ENCODE measurements at regions not wholly inside any gene's neighbourhood (a gene's known extent, or its start where the extent isn't known, plus 50 kb on each side); places are given as distances from the start of the nearest gene placed in this dataset.
"Not testable (repeated sequence)": the region's sequence is repeated elsewhere in the genome, so short reads cannot be mapped to it uniquely, and the experiment has no call there.

DNA sequence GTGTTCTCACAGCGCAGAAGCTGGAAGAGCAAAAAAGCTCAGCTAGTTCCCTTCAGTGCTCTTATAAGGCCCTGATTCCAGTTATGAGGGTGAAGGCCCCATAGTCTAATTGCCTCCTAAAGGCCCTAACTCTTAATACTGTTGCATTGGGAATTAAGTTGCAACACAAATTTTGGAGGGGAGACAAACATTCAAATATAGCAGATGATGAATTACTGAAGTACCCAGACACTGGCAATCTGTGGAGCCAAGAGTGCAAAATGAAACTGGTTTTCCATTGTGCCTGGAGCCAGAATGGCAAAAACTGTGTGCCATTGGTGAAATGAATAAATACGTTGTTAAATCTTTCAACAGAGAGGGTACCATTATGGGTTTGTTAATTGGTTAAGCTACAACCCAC lies 356.0 kb downstream of the PPARGC1A start:
- no peak for DNase-seq (ENCODE audit: low read depth in 2 of 2)

DNA sequence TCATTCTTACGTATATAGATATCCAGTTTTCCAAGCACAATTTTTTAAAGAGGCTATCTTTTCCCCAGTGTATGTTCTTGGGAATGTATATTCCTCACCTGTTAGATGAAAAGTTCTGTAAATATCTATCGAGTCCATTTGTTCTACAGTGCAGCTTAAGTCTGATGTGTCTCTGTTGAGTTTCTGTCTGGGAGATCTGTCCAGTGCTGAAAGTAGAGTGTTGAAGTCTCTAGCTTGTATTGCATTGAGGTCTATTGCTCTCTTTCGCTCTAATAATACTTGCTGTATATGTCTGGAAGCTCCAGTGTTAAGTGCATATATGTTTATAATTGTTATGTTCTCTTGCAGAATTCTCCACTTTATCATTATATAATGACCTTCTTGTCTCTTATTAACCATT lies 373.1 kb downstream of the PPARGC1A start:
- DNase-seq (ENCODE audit: low read depth in 2 of 2) = no peak

DNA sequence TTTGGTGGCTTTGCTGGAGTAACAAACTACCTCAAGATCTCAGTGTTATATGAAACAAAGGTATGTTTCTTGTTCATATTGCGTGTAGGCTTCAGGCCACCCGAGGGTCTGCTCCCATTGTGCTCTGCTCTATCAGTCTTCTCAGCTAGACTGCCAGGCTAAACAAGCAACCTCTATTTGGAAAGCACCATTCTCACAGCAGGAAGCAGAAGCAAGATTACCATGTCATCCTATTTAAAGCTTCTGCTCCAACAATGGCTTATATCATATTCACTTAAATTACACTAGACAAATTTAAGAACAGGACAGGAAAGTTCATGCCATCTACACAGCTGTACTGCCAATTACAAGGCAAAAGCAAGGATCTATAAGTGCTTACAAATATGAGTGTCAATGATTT lies 385.8 kb downstream of the PPARGC1A start:
- no peak for DNase-seq (ENCODE audit: low read depth in 2 of 2)

DNA sequence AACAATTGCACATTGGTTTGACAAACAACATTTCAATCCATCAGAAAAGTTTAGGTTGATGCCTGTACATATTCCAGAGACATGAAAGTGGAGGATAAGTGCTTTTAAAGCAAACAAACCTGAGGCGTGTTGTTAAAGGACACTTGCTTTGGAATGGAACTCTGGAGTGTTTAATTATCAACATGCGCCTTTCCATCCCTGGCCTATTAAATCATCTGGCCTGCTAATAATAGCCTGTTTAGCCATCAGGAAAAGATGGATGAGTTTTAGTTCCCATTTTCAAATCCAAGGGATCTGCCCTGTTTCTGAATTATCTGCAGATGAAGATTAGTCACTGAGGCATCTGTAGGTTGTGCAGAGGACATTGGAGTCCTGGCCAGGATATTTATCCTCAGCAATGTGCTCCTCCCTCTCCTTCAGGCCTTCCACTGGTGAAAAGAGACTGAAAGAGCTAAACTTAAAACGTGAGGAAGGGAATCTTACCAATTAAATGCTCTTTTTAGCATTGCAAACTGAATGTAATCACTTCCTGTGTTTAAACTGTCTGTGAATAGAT lies 388.9 kb downstream of the PPARGC1A start:
- no peak for DNase-seq (ENCODE audit: low read depth in 2 of 2)

GRCh38 chr4:23485801-23486200 lies 404.0 kb downstream of the PPARGC1A start:
- DNase-seq (ENCODE audit: low read depth in 2 of 2) = no peak

GRCh38 chr4:23484689-23485088 lies 405.2 kb downstream of the PPARGC1A start:
- no peak for DNase-seq (ENCODE audit: low read depth in 2 of 2)

GRCh38 chr4:23483320-23483960 lies 406.4 kb downstream of the PPARGC1A start:
- no peak for DNase-seq (ENCODE audit: low read depth in 2 of 2)

DNA sequence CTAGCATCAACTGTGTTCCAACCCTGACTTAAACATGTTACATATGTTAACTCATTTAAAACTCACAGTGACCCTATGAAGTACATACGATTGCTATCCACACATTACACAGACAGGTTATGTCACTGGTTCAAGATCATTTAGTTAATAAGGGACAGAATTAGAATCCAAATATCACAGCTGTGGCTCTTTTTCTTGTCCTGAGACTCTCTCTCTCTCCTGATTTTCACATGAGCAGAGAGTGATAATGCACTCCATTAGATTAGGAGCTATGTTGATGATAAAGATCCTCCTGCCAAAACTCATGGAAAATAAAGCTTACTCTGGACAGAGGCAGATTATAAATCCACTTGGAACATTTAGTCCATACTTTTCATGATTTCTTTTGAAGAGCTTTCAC lies 408.3 kb downstream of the PPARGC1A start:
- no peak for DNase-seq (ENCODE audit: low read depth in 2 of 2)

GRCh38 chr4:23477905-23478304 lies 411.9 kb downstream of the PPARGC1A start:
- no peak for DNase-seq (ENCODE audit: low read depth in 2 of 2)

DNA sequence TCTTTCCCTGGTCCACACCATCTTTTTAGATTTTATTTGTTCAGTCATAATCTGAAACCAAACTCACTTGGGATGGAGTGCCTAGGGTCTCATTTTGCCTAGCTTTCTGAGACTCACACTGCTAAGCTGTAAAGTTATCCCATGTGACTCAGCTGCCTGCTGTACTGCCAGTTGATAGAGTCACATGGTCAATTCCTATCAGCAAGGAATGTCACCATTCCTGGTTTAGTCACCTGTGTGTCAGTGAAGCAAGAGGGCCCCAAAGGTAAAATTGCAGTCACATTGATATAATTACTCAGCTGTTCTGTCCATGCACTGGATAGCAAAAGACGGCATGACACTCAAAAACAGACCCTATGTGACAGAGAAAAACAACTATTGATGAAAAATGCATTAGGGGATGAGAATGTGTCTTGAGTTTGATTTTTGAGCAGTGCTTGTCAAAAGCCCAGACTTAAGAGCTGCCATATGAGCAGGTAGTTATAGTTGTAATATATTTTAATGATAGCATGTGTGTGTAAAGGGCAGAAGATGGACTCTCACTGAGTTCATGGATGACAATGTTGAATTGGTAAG lies 413.2 kb downstream of the PPARGC1A start:
- no peak for DNase-seq (ENCODE audit: low read depth in 2 of 2)

DNA sequence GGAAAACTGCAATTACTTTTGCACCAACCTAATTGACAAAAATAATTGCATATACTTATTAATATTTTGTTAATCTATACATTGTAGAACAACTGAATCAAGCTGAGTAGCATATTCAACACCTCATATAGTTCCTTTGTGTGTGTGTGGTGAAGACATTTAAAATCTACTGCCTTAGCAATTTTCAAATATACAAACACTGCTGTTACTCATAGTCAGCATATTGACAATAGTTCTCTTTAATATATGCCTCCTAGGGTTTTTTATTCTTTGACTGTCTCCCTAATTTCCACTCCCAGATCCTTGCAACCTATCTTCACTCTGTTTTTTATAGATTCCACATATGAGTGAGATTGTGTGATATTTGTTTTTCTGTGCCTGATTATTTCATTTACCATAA lies 426.8 kb downstream of the PPARGC1A start:
- DNase-seq (ENCODE audit: low read depth in 2 of 2) = no peak

- no peak for DNase-seq (ENCODE audit: low read depth in 2 of 2)
Observed at GRCh38 chr4:23458054-23458453, 431.8 kb downstream of the PPARGC1A start.

DNA sequence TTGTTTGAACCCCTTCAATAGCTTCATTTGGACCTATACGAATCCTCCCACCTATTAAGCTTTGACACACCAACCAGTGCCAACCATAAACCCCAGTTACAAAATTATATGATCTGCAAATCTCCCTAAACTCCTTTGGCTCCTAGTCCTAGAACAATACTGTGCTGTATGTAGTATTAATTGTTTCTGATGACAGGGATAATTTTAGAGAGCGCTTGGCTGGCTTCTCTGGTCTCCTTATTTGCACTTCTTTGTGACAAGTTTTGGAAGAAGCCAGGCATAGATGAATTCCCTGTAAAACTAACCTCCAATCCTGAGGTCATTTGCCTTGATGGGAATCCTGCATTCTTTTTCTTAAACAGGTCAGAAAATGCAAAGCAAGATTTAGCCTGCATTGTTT lies 433.0 kb downstream of the PPARGC1A start:
- no peak for DNase-seq (ENCODE audit: low read depth in 2 of 2)

- no peak for DNase-seq (ENCODE audit: low read depth in 2 of 2)
Observed at GRCh38 chr4:23455456-23456158, 434.2 kb downstream of the PPARGC1A start.

DNA sequence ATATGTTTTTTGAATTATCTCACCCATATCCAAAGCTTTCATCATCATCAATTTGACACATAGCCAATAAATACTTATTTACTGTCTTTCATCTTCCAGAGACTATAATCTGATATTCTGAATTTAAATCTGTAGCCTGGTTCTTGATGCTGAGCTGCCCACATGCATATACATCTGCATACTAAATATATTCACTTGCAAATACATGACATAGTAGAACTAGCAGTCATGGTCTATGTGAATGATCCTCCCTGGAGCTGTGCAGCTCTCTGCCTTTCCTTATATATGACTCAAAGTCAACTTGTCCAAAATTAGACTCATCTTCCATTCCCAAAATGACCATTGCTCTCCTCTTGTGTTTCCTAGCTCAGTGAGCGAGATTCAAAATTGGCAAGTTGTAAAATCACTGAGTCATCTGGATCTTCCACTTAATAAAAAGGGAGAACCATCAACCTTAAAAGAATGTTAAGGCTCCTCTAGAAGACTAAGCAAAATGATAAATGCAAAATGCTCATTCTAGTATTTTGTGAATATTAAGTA lies 448.2 kb downstream of the PPARGC1A start:
- DNase-seq (ENCODE audit: low read depth in 2 of 2) = no peak

DNA sequence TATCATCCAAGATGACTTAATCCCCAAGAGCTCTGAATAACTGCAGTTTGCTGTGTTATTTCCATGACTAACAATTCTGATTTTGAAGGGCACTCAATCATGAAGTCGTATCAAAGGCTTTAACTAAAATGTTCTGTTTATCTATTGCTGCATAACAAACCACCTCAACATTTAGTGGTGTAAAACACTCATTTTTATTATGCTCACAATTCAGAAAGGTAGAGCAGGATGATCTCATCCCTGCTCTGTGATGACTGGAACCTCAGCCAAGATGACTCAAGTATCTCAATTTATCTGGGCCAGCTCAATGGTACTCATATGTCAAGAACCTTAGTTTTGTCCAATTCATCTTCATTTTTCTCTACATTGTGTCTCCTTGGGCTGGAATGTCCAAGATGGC lies 451.1 kb downstream of the PPARGC1A start:
- no peak for DNase-seq (ENCODE audit: low read depth in 2 of 2)

- DNase-seq (ENCODE audit: low read depth in 2 of 2) = no peak
Observed at GRCh38 chr4:23429497-23429896, 460.4 kb downstream of the PPARGC1A start.

DNA sequence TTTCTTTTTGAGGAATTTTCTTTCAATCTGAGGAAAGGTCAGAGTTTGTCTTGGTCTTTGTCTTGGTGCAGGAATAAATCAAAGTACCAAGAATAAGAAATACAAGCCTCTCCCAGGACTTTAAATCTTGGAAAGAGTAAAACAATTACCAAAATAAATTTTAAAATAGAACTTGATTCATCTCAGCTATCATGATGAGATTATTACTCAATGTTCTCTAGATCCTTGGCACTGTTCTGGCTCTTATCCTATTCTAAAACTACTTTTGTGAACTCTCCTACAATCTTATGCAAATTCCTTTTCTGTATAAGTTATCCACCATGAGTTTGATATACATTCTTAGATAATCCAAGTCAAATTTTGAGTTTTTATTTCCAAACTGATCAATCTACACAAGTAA lies 464.3 kb downstream of the PPARGC1A start:
- DNase-seq (ENCODE audit: low read depth in 2 of 2) = no peak

DNA sequence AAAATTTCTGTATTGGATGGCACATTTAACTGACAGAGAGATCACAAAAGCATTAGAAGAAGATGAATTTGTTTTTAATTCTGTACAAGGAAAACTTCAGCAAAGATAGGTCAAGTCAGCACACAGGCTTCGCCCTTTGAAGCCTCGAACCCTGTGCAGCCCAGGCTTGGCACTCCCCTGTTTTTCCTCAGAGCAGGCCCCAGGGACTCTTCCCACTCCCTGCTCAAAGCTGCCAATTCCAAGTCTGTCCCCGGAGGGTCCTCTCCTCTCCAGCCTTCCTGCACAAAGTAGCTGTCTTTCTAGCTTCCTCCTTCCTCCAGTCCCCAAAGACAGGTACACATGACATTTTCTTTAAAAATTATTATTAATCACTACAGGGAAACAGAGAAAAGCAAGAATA lies 466.3 kb downstream of the PPARGC1A start:
- DNase-seq (ENCODE audit: low read depth in 2 of 2) = no peak

DNA sequence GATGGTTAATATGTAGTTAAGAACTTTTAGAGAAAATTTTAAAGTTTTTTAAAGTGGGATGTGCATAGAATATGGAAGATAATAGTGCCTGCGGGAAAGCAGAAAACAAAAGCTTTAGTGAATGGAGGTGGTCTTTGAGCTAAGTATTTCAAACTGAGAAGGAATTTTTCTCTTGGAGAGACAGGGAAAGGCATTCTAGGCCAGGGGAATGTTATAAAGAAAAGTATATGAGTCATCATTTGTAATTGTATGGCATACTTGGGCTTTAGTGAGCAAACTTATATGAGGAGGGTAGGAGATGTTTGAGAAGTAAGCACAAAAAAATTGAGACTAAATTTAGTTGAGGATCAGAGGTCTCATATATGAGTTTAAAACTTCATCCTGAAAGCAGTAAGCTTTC lies 467.0 kb downstream of the PPARGC1A start:
- no peak for DNase-seq (ENCODE audit: low read depth in 2 of 2)

DNA sequence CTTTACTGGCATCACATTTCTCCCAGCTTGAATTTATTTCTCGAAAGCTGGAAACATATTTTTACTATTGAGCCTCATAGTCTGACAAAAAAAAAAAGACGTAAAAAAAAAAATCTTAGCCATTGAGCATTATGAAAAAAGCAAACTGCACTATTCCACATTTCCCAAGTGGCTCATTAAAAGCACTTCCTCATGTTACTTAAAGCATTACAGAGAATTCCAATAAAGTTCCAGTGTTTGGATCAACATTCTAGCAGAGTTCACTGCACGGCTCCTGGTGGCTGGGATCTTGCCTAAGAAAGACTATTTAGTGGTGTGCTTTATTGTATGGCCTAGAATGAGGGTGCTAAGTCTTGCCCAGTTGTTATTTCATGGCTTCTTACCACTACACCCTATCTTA lies 476.2 kb downstream of the PPARGC1A start:
- DNase-seq (ENCODE audit: low read depth in 2 of 2) = no peak

GRCh38 chr4:23412701-23413100 lies 477.1 kb downstream of the PPARGC1A start:
- DNase-seq (ENCODE audit: low read depth in 2 of 2) = no peak

DNA sequence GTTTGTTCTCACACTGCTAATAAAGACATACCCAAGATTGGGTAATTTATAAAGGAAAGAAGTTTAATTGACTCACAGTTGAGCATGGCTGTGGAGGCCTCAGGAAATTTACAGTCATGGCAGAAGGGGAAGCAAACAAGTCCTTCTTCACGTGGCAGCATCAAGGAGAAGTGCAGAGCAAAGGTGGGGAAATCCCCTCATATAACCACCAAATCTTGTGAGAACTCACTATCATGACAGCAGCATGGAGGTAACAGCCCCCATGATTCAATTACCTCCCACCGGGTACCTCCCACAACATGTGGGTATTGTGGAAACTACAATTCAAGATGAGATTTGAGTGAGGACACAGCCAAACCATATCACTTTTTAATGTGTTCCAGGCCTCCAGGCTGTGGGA lies 480.9 kb downstream of the PPARGC1A start:
- DNase-seq (ENCODE audit: low read depth in 2 of 2) = not testable (repeated sequence)

All from stimulated activated CD4-positive, alpha-beta T cell treated with anti-CD3 and anti-CD28 coated beads, Interleukin-1b, Interleukin-23, amount 100 ng/mL, for 4 hours (primary cell).